ENCODE measurements at regions not wholly inside any gene's neighbourhood (a gene's known extent, or its start where the extent isn't known, plus 50 kb on each side); places are given as distances from the start of the nearest gene placed in this dataset.

DNA sequence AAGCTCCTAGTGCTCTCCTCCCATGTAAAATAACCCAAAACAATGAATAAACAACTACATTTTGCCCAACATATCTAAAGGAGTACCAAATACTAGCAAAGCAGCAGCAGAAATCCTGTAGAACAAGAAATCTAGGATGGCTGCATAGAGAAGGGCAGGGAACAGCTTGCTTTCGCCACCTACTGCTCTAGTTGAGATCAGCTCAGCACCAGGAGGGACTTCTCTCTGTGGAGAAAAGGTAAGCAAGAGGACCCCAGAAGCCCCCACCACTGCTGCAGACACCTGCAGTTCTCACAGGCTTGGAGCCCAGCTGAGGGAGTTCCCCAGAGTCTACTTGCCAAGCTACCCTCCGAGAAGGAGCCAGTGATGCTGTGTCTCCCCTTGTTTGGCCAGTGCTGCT lies 243.0 kb upstream of the CHST9 start:
- peaks cover 4% of the 10 kb centered on the region for H3K27me3 Mint-ChIP-seq (ENCODE audit: insufficient read depth, unreplicated experiment)
- POLR2A ChIA-PET, result interaction anchor here (1.2 kb wide), 1 partner anchor 51 kb away, joined by 3 read pairs; no protein-coding TSS in a partner anchor
- no TSS peak for BruUV-seq (replicated peaks)
- no peak overlapping the region for H3K27ac Mint-ChIP-seq (ENCODE audit: low read depth, unreplicated experiment)
- CTCF ChIA-PET, result interaction anchor here (0.5 to 1.5 kb wide), 5 partner anchors 9 to 169 kb away, joined by 3 to 5 read pairs (median 3); no protein-coding TSS in a partner anchor
- H3K4me1 Mint-ChIP-seq (ENCODE audit: insufficient read depth, unreplicated experiment), result no peaks in the 10 kb centered on the region
- DNase-seq (ENCODE audit: unreplicated experiment), result no peak
- TF ChIP-seq, protein P1, sequence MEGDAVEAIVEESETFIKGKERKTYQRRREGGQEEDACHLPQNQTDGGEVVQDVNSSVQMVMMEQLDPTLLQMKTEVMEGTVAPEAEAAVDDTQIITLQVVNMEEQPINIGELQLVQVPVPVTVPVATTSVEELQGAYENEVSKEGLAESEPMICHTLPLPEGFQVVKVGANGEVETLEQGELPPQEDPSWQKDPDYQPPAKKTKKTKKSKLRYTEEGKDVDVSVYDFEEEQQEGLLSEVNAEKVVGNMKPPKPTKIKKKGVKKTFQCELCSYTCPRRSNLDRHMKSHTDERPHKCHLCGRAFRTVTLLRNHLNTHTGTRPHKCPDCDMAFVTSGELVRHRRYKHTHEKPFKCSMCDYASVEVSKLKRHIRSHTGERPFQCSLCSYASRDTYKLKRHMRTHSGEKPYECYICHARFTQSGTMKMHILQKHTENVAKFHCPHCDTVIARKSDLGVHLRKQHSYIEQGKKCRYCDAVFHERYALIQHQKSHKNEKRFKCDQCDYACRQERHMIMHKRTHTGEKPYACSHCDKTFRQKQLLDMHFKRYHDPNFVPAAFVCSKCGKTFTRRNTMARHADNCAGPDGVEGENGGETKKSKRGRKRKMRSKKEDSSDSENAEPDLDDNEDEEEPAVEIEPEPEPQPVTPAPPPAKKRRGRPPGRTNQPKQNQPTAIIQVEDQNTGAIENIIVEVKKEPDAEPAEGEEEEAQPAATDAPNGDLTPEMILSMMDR (IDR thresholded peaks at IDR 0.05; ENCODE audit: unreplicated experiment), result no peak
- intact Hi-C loops (cut with micrococcal nuclease), result loop anchor here (5.0 kb wide), 1 partner anchor 66 kb away; no protein-coding TSS in a partner anchor
- no peaks in the 10 kb centered on the region for H3K9me3 Mint-ChIP-seq (ENCODE audit: unreplicated experiment)
- no peaks in the 10 kb centered on the region for H3K36me3 Mint-ChIP-seq (ENCODE audit: insufficient read depth, unreplicated experiment)
- H3K4me3 Mint-ChIP-seq (ENCODE audit: unreplicated experiment), result no peak overlapping the region

DNA sequence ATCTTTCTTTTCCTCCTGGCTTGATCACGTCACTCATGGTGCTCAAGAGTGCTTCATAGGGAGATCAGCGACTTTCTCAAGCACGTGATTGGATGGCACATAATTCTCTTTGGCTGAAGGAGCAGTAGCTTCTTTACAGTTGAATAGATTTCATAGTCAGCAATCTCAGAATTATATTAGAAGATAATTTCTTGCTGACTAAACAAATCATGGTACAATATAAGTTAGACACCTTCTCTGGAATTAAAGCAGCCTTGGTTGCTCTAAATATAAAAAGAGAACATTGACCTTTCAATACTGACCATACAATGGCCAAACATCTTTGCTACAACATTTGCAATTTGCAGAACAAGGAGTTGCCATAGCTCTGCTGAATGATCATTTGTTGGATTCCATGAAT lies 238.5 kb upstream of the CHST9 start:
- TF ChIP-seq, protein P1 (IDR thresholded peaks at IDR 0.05; ENCODE audit: unreplicated experiment), result no peak
- BruUV-seq (replicated peaks), result no TSS peak
- Mint-ChIP-seq H3K9me3 (ENCODE audit: unreplicated experiment) (no peaks in the 10 kb centered on the region), H3K4me3 (ENCODE audit: unreplicated experiment) (no peak overlapping the region), H3K4me1 (ENCODE audit: insufficient read depth, unreplicated experiment) (no peaks in the 10 kb centered on the region), H3K27me3 (ENCODE audit: insufficient read depth, unreplicated experiment) (peaks cover 14% of the 10 kb centered on the region), H3K27ac (ENCODE audit: low read depth, unreplicated experiment) (no peak overlapping the region), H3K36me3 (ENCODE audit: insufficient read depth, unreplicated experiment) (no peaks in the 10 kb centered on the region)
- POLR2A ChIA-PET, result interaction anchor here (0.9 kb wide), 1 partner anchor 10 kb away, joined by 3 read pairs; no protein-coding TSS in a partner anchor
- no peak for DNase-seq (ENCODE audit: unreplicated experiment)
- intact Hi-C loops (cut with micrococcal nuclease), result no loop called here
- CTCF ChIA-PET, result no interaction called here

DNA sequence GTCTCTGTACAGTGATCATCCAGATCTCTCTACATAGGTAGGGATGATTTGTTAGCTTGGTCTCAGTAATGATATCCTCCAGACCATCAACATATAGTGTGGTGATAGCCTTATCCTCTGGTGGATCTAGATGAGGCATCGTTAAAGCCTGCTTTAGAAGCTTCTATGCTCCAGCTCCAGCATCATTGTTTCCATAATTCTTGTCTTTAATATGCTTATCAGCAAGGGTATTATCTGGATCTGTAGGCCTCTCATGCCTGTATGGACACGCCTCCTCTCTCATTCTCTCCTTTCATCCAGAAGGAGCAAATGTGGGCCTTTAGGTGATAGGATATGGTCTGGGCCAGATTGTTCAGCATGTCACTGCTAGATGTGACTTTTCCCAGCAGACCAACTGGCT lies 234.5 kb upstream of the CHST9 start:
- H3K27me3 Mint-ChIP-seq (ENCODE audit: insufficient read depth, unreplicated experiment), result peaks cover 14% of the 10 kb centered on the region
- BruUV-seq (replicated peaks), result no TSS peak

DNA sequence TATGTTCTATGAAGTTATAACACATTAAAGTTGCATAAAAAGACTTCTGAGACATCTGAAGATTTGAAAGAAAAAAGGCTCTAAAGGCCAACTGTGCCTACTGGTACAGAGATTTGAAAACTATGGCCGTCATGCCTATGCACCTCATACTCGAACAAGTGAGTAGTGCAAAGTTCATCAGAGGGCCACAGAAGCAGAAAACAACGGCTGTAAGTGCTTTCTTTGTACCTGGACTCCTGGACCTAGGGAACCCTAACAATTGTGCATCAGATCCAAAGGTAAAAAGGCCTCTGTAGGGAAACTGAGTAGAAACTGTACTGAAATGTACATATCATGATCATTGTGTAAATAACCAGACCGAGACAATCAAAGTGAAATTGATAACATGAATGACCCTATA lies 230.4 kb upstream of the CHST9 start:
- ChIA-PET POLR2A (no interaction called here), CTCF (no interaction called here)
- Mint-ChIP-seq H3K27ac (ENCODE audit: low read depth, unreplicated experiment) (no peak overlapping the region), H3K4me1 (ENCODE audit: insufficient read depth, unreplicated experiment) (peaks cover 6% of the 10 kb centered on the region), H3K27me3 (ENCODE audit: insufficient read depth, unreplicated experiment) (no peaks in the 10 kb centered on the region), H3K9me3 (ENCODE audit: unreplicated experiment) (no peaks in the 10 kb centered on the region), H3K4me3 (ENCODE audit: unreplicated experiment) (no peak overlapping the region), H3K36me3 (ENCODE audit: insufficient read depth, unreplicated experiment) (no peaks in the 10 kb centered on the region)
- BruUV-seq (replicated peaks), result no TSS peak
- intact Hi-C loops (cut with micrococcal nuclease), result no loop called here
- TF ChIP-seq, protein P1 (IDR thresholded peaks at IDR 0.05; ENCODE audit: unreplicated experiment), result no peak
- no peak for DNase-seq (ENCODE audit: unreplicated experiment)

More for the DNA sequence above, 234.5 kb upstream of the CHST9 start:
- Mint-ChIP-seq H3K4me3 (ENCODE audit: unreplicated experiment) (no peak overlapping the region), H3K27ac (ENCODE audit: low read depth, unreplicated experiment) (no peak overlapping the region), H3K4me1 (ENCODE audit: insufficient read depth, unreplicated experiment) (no peaks in the 10 kb centered on the region), H3K36me3 (ENCODE audit: insufficient read depth, unreplicated experiment) (no peaks in the 10 kb centered on the region), H3K9me3 (ENCODE audit: unreplicated experiment) (no peaks in the 10 kb centered on the region)
- intact Hi-C loops (cut with micrococcal nuclease), result no loop called here
- DNase-seq (ENCODE audit: unreplicated experiment), result no peak
- CTCF ChIA-PET, result interaction anchor here (0.5 to 1.2 kb wide), 4 partner anchors 9 to 264 kb away, joined by 3 to 4 read pairs (median 4); no protein-coding TSS in a partner anchor
- POLR2A ChIA-PET, result no interaction called here
- TF ChIP-seq, protein P1 (IDR thresholded peaks at IDR 0.05; ENCODE audit: unreplicated experiment), result no peak

All from MCF 10A (cell line).